B cell (primary cell): ENCODE measurements at regions not wholly inside any gene's neighbourhood (a gene's known extent, or its start where the extent isn't known, plus 50 kb on each side); places are given as distances from the start of the nearest gene placed in this dataset.

Experiments used
- EZH2 ChIP-seq: IDR thresholded peaks from 2 replicates; pipeline ENCODE4 v1.6.1; 2012; ENCODE audit warnings: borderline replicate concordance, low read depth, mild to moderate bottlenecking, moderate library complexity, low read length; ENCODE audit not compliant: insufficient read depth, poor library complexity, severe bottlenecking
- TF ChIP-seq, protein P1 (sequence below): fragments of 200-600 bp; IDR thresholded peaks from one replicate; pipeline ENCODE4 v1.8.0; 2022; ENCODE audit warnings: antibody characterized with exemption, mild to moderate bottlenecking

DNA sequence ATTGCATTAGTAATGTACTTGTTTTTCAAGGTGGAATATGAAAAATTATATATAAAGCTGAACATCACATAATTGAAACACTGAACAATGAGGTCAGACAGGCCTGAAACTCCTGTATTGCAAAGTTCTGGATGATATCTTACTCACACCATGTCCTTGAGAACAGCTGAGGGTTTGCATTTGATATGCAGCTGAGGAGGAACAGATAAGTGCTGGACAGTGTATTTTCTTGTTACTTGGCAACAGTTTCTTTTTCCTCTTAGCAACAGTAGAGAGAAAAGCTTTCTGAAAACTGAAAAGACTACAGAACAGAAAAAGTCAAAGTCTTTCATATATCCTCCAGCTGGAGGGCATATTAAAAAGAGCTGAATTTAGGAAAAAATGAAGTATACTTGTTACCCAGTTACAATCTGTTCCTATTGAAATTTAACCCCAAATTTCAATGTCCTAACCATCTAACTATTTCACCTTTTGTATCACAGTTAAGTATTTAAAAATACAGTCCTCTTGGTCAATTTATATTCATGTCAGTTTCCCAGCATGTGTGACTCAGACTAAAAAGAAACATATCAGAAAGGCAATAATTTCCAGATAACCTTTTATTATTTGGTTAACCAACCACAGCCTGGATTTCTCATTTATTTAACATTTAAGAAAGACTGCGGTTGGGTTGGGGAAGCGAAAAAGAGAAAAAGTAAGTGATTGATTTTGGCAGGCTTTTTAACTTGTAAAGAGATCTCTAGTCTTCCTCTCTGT lies 733.0 kb upstream of the DPPA4 start:
- TF ChIP-seq, protein P1, sequence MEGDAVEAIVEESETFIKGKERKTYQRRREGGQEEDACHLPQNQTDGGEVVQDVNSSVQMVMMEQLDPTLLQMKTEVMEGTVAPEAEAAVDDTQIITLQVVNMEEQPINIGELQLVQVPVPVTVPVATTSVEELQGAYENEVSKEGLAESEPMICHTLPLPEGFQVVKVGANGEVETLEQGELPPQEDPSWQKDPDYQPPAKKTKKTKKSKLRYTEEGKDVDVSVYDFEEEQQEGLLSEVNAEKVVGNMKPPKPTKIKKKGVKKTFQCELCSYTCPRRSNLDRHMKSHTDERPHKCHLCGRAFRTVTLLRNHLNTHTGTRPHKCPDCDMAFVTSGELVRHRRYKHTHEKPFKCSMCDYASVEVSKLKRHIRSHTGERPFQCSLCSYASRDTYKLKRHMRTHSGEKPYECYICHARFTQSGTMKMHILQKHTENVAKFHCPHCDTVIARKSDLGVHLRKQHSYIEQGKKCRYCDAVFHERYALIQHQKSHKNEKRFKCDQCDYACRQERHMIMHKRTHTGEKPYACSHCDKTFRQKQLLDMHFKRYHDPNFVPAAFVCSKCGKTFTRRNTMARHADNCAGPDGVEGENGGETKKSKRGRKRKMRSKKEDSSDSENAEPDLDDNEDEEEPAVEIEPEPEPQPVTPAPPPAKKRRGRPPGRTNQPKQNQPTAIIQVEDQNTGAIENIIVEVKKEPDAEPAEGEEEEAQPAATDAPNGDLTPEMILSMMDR, result no peak
- no peak for TF ChIP-seq EZH2
